Neural crest cell (in vitro differentiated cells): ENCODE measurements at regions not wholly inside any gene's neighbourhood (a gene's known extent, or its start where the extent isn't known, plus 50 kb on each side); places are given as distances from the start of the nearest gene placed in this dataset.

Experiments
- DNase-seq: peaks from one replicate; pipeline ENCODE4 v3.0.0; 2021; ENCODE audit warnings: low read depth, mixed read lengths, low spot score
- H3K27ac Mint-ChIP-seq: one replicate; pipeline ENCODE4 v1.8.0; 2021; ENCODE audit warnings: mild to moderate bottlenecking, mixed read lengths; ENCODE audit not compliant: unreplicated experiment
- H3K27me3 Mint-ChIP-seq: 2 replicates; pipeline ENCODE4 v1.8.0; 2021; ENCODE audit warnings: low read depth, mild to moderate bottlenecking, mixed read lengths
- H3K36me3 Mint-ChIP-seq: 2 replicates; pipeline ENCODE4 v1.8.0; 2021; ENCODE audit warnings: low read depth, mild to moderate bottlenecking, mixed read lengths
- H3K4me1 Mint-ChIP-seq: 2 replicates; pipeline ENCODE4 v1.8.0; 2021; ENCODE audit warnings: mixed read lengths
- H3K4me3 Mint-ChIP-seq: one replicate; pipeline ENCODE4 v1.8.0; 2021; ENCODE audit warnings: mild to moderate bottlenecking, mixed read lengths
- H3K9me3 Mint-ChIP-seq: 2 replicates; pipeline ENCODE4 v1.8.0; 2021; ENCODE audit warnings: mixed read lengths
- TF ChIP-seq, protein P1 (sequence below): fragments of 200-600 bp; sonication (generic); conservative IDR thresholded peaks from 2 replicates; pipeline ENCODE4 v1.5.0; 2021; ENCODE audit warnings: antibody characterized with exemption, mild to moderate bottlenecking

DNA sequence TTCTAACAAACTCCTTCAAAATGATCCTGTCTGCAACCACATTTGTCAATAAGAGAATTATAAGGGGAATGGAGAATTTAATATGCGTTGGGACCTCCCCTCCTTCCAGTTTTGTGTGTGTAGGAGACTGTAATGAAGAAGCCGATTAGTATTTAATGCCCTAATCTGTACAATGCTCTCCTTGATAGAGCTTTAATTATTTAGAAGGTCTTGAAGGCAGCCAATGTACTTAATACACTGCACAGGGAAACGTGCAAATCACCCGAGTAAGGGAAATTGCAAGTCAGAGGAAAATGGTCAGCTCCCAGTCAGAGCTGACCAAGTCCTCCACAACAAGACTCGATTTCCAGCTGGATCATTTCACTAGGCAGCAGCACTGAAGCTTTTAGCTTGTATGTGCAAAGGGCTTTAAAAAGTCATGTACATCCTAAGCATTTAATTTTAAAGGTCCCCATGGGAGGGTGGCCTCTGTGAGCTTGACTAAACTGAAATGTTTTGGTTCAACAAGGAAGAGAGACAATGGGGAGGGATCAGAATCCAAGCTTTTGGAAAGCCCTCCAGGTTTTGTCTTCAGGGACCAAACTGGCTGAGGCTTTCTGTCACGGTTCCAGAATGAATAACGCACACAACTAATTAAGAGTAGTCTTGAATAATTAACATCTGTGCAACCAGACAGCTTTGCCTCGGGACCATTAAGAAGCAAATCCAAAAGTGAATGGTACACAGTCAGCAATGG is 159.8 kb upstream of the MITF start:
- Mint-ChIP-seq H3K9me3 (no peaks in the 10 kb centered on the region), H3K4me3 (no peak overlapping the region), H3K27ac (no peak overlapping the region), H3K4me1 (no peaks in the 10 kb centered on the region), H3K36me3 (peaks cover 3% of the 10 kb centered on the region), H3K27me3 (peaks cover 2% of the 10 kb centered on the region)
- DNase-seq = no peak
- TF ChIP-seq, protein P1, sequence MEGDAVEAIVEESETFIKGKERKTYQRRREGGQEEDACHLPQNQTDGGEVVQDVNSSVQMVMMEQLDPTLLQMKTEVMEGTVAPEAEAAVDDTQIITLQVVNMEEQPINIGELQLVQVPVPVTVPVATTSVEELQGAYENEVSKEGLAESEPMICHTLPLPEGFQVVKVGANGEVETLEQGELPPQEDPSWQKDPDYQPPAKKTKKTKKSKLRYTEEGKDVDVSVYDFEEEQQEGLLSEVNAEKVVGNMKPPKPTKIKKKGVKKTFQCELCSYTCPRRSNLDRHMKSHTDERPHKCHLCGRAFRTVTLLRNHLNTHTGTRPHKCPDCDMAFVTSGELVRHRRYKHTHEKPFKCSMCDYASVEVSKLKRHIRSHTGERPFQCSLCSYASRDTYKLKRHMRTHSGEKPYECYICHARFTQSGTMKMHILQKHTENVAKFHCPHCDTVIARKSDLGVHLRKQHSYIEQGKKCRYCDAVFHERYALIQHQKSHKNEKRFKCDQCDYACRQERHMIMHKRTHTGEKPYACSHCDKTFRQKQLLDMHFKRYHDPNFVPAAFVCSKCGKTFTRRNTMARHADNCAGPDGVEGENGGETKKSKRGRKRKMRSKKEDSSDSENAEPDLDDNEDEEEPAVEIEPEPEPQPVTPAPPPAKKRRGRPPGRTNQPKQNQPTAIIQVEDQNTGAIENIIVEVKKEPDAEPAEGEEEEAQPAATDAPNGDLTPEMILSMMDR = no peak

DNA sequence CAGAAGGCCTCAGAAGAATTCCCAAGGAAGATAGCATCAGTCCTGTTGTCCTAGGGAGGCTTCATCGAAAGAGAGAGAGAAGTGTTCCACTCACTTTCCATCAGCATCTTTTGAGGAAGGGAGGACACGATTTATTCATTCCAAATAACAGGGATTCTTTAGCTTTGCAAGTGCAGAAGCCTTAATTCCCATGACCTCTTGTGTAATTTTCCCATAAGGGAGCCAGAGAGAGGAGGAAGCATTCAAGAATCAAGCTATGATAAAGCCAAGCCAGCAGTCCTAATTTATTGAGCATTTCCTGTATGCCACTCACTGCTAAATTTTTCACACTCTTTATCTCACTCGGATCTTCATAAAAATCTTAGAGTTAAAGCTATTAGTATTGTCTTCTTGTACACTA is 169.7 kb upstream of the MITF start:
- no peak for DNase-seq
- H3K27me3 Mint-ChIP-seq = no peaks in the 10 kb centered on the region
- no peaks in the 10 kb centered on the region for H3K36me3 Mint-ChIP-seq
- H3K27ac Mint-ChIP-seq = no peak overlapping the region
- H3K9me3 Mint-ChIP-seq = no peaks in the 10 kb centered on the region
- TF ChIP-seq, protein P1 = no peak
- no peak overlapping the region for H3K4me3 Mint-ChIP-seq
- H3K4me1 Mint-ChIP-seq = no peaks in the 10 kb centered on the region

DNA sequence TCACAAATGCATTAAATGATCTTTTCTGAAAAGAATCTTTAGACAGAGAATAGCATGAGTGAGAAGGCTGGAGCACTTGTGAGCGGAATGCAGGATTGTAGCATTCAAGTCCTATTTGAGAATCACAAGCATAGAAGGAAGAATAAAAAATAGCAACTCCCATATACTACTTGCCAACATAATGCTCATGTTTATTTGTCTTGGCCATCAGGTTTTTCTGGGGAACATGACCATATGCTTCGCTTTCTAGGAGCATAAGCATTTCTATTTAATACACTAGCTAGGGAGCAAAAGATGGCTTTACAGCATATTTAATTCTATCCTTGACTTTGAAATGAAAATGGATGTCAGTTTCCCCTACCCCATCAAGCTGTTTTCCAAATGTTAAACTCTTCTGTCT is 170.3 kb upstream of the MITF start:
- no peaks in the 10 kb centered on the region for H3K4me1 Mint-ChIP-seq
- TF ChIP-seq, protein P1 = no peak
- H3K4me3 Mint-ChIP-seq = no peak overlapping the region
- no peak for DNase-seq
- no peaks in the 10 kb centered on the region for H3K9me3 Mint-ChIP-seq
- H3K27ac Mint-ChIP-seq = no peak overlapping the region
- H3K36me3 Mint-ChIP-seq = no peaks in the 10 kb centered on the region
- no peaks in the 10 kb centered on the region for H3K27me3 Mint-ChIP-seq

DNA sequence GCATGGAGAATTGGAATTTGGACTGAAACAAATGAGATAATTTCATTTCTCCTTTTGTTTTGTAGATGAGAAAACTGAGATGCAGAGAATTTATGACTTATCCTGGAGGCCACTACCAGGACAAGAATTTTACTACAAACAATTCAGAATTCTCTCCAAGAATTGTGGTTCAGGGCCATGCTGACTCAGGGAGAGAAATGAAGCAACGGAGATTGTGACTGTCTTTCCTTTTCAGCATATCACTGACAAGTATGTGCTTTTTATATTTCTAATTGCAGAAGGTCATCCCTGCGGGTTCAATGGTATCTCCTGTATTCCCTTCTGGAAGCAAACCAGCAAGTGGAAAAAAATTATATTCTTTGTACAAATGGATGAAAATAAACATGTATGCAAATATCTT is 170.8 kb upstream of the MITF start:
- Mint-ChIP-seq H3K27me3 (no peaks in the 10 kb centered on the region), H3K36me3 (no peaks in the 10 kb centered on the region), H3K9me3 (no peaks in the 10 kb centered on the region), H3K27ac (no peak overlapping the region), H3K4me1 (no peaks in the 10 kb centered on the region), H3K4me3 (no peak overlapping the region)
- no peak for DNase-seq
- TF ChIP-seq, protein P1 = no peak

DNA sequence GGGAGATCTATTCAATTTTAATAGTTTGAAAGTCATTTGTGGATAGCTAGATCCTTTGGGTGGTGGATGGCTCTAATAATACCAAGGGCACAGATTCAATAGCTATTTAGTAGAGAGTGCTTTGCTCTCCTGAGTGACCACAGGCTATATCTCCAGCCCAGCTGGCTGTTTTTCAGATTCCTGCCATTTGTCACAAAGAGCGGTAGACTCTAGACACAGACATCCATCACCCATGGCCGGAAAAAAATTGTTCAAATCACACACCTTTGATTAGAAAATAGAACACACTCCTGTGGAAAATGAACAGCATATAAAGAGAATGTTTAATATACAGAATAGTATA is 171.6 kb upstream of the MITF start:
- Mint-ChIP-seq H3K4me3 (no peak overlapping the region), H3K27me3 (no peaks in the 10 kb centered on the region), H3K9me3 (no peaks in the 10 kb centered on the region), H3K4me1 (no peaks in the 10 kb centered on the region), H3K36me3 (no peaks in the 10 kb centered on the region), H3K27ac (no peak overlapping the region)
- TF ChIP-seq, protein P1 = no peak
- DNase-seq = no peak
